GM12892 (cell line): ENCODE measurements at regions not wholly inside any gene's neighbourhood (a gene's known extent, or its start where the extent isn't known, plus 50 kb on each side); places are given as distances from the start of the nearest gene placed in this dataset.
"Not testable (repeated sequence)": the region's sequence is repeated elsewhere in the genome, so short reads cannot be mapped to it uniquely, and the experiment has no call there.

Experiments
- DNase-seq: peaks from one replicate; pipeline ENCODE4 v3.0.0; 2011; ENCODE audit not compliant: insufficient read length
- FAIRE-seq: peaks from 2 replicates; lab custom pipeline; 2011; peaks lifted over from hg19 to GRCh38; lab: Jason Lieb, UNC
- POLR2A ChIP-seq: IDR thresholded peaks from 2 replicates; pipeline ENCODE4 v1.6.1; 2011; ENCODE audit warnings: low read depth, low read length, control low read depth
- POLR2AphosphoS5 ChIP-seq: IDR thresholded peaks from 2 replicates; pipeline ENCODE4 v1.6.1; 2011; ENCODE audit warnings: low read depth, low read length, control low read depth
- TAF1 ChIP-seq: IDR thresholded peaks from 2 replicates; pipeline ENCODE4 v1.6.1; 2011; ENCODE audit warnings: low read depth, mild to moderate bottlenecking, control low read depth, low read length, borderline replicate concordance

DNA sequence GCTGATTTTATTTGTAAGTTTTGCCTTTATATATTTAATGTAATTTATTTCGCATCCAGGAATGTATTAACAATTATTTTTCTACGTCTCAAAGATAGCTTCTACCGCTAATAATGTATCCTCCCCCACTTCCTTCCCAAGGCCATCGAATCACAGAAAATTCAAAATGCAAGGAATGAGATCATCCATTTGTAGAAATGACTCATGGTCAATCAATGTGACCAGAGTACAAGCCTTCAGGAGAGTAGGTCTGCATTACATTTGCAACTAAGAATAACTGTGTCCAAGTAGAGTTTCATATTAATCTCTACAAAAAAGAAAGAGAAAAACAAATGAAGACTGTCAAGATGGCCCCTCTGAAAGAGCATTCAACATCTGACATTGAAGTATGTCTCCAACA is 205.9 kb upstream of the PHF14 start:
- no peak for DNase-seq
- TF ChIP-seq TAF1 (no peak), POLR2AphosphoS5 (no peak), POLR2A (no peak)
- FAIRE-seq: no peak

DNA sequence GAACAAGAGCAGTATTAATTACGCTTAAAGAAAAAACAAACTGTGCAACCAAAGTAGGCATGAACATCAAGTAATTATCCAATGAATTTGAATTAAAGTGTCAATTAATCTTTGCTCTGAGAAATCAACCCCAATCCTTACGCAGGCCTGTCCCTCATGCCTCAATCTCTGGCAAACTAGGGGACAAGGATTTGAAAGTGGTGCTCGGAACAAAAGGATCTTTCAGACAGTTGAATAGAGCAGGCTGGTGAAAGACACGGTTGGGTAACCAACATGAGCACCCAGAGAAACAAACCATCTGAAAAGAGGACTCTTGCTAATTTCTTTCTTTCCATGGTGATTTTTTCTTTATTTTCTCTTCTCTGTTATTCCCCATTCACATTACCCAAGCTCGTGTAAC is 203.5 kb upstream of the PHF14 start:
- no peak for TF ChIP-seq TAF1
- TF ChIP-seq POLR2AphosphoS5: no peak
- TF ChIP-seq POLR2A: no peak
- DNase-seq: no peak
- no peak for FAIRE-seq

DNA sequence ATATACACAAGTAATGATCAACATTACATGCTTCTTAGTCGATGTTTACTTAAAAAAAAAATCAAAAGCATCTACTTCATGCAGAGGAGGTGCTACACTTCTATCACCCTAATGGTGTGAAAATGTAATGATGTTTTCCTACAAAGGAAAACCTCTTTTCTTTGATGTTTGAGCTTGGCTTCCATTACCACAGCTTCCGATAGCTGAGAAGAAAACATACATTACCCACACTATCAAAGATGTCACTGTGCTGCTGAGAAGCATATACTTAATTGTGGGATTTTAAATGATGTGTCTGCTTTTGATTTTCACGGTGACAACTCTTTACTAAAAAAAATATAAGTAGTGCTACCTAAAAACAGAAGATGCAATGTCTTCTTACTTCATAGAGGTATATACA is 200.2 kb upstream of the PHF14 start:
- DNase-seq: no peak
- TF ChIP-seq POLR2A (no peak), POLR2AphosphoS5 (no peak), TAF1 (no peak)
- no peak for FAIRE-seq

DNA sequence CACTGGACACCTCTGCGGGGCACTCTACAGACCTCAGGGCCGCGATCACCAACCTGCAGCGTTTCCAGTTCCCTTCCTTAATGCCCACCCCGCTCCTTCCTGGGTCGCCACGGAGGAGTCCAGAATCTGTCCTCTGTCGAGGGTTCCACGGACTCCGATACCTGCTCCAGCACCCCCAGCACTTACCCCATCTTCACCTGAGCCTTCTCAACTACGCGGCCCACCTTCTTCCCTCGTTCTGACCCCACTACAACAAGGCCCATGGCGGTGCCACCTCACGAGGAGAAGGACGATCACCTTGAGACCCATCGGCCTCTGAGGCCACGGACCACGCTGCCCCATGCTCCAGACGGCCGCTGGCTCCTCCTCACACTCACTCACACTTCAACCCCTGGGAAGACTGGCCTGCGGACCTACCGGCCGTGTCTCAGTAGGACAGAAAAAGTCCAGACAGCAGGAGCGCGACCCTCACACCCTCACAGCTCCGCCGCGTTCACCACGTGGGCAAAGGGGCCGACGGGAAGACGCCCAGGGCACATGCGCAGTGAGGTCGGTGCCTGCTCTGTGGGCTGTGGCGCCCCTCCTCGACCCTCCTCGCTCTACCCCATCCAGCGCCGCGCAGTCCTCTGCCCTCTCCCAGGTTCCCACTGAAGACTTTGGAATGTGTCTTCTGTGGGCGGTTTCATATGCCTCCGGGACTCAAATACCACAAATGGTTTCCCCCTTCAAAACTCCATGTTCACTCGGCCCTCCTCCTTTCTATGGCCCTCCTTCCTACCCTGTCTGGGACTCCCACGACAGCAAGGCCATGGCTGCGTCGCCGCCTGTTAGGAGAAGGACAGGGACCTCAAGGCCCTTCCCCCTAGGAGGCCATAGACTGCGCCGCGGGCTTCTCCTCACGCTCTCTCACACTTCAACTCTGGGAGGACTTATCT is 193.9 kb upstream of the PHF14 start:
- DNase-seq (no peak), FAIRE-seq (no peak)
- TF ChIP-seq POLR2A (no peak), POLR2AphosphoS5 (no peak), TAF1 (no peak)

DNA sequence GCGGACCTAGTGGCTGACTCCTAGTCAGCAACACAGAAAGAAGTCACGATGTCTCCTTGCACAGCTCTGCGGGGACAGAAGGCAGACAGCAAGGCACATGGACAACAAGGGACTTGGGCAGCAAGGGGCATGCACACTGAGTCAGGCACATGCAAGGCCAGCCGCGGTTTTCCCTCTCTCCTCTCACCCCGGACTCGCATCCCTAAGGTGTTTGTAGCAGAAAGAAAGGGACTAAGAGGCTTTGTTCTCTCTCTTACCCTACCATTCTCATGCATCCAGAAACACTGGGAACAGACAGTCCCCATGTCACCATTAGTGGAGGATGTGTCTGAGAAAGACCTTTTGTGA is 193.3 kb upstream of the PHF14 start:
- FAIRE-seq (no peak), DNase-seq (no peak)
- TF ChIP-seq POLR2AphosphoS5: no peak
- no peak for TF ChIP-seq POLR2A
- TF ChIP-seq TAF1: no peak

DNA sequence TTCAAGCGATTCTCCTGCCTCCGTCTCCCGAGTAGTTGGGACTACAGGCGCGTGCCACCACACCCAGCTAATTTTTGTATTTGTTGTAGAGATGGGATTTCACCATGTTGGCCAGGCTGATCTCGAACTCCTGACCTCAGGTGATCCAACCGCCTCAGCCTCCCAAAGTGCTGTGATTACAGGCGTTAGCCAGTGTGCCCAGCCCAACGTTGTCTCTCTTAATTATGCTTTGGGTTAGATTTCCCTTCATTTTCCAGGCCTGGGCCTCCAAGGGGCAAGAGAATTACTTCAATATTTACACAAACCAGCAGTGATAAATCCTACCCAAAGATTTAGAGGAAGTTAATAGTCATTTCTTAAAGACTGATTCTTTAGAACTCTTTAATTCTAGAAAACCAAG is 186.7 kb upstream of the PHF14 start:
- not testable (repeated sequence) for DNase-seq, FAIRE-seq

DNA sequence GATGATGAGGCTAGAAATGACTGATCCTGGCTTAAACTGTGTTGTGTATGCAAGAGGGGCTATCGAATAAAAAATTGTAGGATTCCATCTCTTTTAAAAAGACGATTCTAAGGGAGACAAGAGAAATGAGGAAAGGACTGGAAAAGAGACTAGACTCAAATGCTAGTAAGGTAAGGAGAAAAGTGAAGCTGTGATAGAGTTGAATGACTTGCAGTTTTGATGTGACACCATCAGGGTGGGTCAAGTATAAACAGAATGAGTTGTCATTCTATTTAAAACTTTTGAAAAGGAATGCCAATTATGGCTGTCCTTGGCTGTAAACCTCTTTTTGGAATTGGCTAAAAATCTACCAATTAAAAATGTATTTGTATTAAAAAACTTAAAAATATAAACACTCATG is 184.5 kb upstream of the PHF14 start:
- no peak for DNase-seq
- TF ChIP-seq POLR2AphosphoS5: no peak
- TF ChIP-seq POLR2A: no peak
- no peak for TF ChIP-seq TAF1
- no peak for FAIRE-seq

DNA sequence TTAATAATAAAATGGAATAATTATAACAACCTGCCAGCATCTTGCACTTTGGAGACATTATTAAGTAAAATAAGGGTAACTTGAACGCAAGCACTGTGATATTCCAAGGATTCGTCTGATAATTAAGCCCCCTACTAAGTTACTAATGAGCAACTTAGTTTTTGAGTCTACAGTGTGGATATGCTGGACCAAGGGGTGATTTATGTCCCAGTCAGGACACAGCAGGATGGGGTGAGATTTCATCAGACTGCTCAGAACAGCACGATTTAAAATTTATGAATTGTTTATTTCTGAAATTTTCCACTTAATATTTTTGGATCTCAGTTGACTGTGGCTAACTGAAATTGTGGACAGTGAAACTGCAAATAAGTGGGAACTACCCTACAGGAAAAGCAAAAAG is 182.8 kb upstream of the PHF14 start:
- TF ChIP-seq POLR2A: no peak
- TF ChIP-seq POLR2AphosphoS5: no peak
- TF ChIP-seq TAF1: no peak
- FAIRE-seq: no peak

DNA sequence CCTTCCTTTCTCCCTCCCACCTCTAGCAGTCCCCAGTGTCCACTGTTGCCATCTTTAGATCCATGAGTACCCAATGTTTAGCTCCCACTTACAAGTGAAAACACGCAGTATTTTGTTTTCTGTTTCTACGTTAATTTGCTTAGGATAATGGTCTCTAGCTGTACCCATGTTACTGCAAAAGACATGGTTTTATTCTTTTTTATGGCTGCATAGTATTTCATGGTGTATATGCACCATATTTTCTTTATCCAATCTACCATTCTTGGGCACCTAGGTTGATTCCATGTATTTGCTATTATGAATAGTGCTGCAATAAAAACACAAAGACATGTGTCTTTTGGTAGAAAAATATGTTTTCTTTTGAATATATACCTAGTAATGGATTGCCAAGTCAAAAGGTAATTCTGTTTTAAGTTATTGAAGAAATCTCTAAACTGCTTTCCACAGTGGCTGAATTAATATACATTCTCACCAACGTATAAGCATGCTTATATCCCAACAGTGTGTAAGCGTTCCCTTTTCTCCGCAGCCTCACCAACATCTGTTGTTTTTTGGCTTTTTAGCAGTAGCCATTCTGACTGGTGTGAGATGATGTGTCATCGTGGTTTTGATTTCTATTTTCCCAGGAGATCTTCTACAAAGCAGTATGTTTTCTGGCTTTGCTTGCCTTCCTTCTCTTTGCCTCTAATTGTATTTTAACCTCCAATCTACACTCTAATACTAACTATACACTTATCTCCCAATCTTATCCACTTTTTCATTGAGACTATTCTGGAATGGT is 179.5 kb upstream of the PHF14 start:
- DNase-seq: no peak
- no peak for TF ChIP-seq POLR2AphosphoS5
- TF ChIP-seq TAF1: no peak
- TF ChIP-seq POLR2A: no peak
- FAIRE-seq: no peak

More for the DNA sequence above, 182.8 kb upstream of the PHF14 start:
- no peak for DNase-seq

DNA sequence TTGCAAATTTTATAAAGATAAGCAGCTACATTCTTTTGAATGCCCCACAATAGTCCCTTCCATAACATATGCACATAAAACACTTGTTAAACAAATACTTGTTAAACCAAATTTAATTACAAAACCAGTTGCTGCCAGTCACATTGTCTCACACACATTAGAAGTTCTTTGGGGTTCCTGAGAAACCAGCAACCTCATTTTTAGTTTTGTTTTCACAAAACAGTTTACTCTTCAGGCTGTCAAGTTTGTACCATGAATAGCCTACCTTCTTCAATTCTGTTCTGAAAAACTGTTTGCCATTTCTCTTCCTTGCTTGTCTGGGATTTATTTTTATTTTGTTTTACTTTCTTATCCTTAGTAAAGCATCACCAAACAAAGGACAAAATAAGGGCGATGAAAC is 176.5 kb upstream of the PHF14 start:
- DNase-seq: no peak
- TF ChIP-seq POLR2A (no peak), POLR2AphosphoS5 (no peak), TAF1 (no peak)
- no peak for FAIRE-seq

DNA sequence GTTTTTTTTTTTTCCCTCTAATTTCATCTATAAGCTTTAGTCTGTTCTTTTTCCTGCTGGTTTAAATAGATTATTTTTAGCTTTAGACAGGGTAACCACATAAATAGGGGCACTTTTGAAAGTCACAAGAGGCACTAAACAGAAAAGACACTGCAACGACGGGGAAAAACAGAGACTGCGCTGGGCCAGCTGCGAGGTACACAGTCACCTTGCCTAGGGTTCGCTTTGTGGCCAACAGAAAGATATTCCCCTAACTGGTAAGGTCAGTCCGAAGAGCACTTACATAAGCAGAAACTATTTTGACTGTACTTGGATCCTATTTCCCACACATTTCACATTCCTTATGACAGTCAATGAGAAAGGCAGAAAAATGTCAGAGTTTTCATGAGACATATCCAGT is 175.6 kb upstream of the PHF14 start:
- TF ChIP-seq POLR2AphosphoS5: no peak
- TF ChIP-seq TAF1: no peak
- no peak for TF ChIP-seq POLR2A
- no peak for DNase-seq
- no peak for FAIRE-seq

DNA sequence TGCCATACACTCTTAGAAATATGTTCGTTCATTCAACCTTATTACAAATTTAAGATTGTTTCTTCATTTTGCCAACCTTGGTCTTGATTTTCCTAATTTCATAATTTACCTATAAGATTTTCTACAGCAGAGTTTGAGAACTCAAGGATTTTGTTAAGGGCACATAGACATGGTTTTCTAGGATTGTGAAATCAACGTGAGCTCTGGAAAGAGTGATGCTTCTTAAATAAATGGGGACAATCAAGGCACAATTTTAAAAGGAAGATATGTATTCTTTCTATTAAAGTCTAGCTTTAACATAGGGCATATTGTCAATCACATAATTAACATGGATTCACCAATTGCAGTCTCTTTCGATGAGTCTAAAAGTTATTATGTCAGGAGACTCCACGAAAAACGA is 174.2 kb upstream of the PHF14 start:
- TF ChIP-seq POLR2AphosphoS5: no peak
- TF ChIP-seq POLR2A: no peak
- no peak for DNase-seq
- no peak for FAIRE-seq
